ENCODE measurements at regions not wholly inside any gene's neighbourhood (a gene's known extent, or its start where the extent isn't known, plus 50 kb on each side); places are given as distances from the start of the nearest gene placed in this dataset.
A peak's percentile ranks its signal among the peaks of the same experiment; 100 is the strongest.

DNA sequence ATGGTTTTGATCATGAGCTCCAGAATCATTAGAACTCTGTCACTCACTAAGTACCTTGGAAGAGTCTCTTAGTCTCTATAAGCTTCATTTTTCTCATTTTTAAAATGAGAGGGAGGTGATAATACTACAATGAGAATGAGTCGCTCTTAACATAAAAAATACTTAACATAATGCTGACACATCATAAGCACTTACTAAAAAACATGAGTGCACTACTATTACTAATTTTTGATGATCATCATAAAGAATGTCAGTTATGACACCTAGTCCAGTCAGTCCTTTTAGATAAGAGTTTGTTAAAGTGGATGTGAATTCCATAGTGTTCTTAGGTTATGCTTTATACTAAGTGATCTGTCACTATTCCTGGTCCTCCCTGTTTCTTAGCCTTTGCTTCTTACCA lies 200.4 kb upstream of the SLC24A2 start:
- Mint-ChIP-seq H3K36me3 (ENCODE audit: low read depth) (no peaks in the 10 kb centered on the region), H3K9me3 (no peaks in the 10 kb centered on the region), H3K27me3 (ENCODE audit: insufficient read depth) (no peaks in the 10 kb centered on the region), H3K27ac (no peak overlapping the region), H3K4me1 (peaks cover 2% of the 10 kb centered on the region), H3K4me3 (no peak overlapping the region)
- Histone ChIP-seq H3K9ac (ENCODE audit: extremely low read depth, low read length, poor library complexity, severe bottlenecking) (no peak overlapping the region), H3K9me3 (ENCODE audit: control insufficient read depth, low read length) (no peaks in the 10 kb centered on the region), H3K4me3 (ENCODE audit: low read length) (no peak overlapping the region), H3K27ac (ENCODE audit: low read depth, low read length) (no peak overlapping the region), H3K27me3 (ENCODE audit: control insufficient read depth, insufficient read depth, low read length, poor library complexity, severe bottlenecking) (no peaks in the 10 kb centered on the region), H3K36me3 (ENCODE audit: control insufficient read depth, insufficient read depth, low read length) (no peaks in the 10 kb centered on the region), H3K4me1 (ENCODE audit: control insufficient read depth, insufficient read depth, low read length) (no peaks in the 10 kb centered on the region)
- no CpG with 5 or more reads among the region's 1 CpG for WGBS, 2 experiments (ENCODE audit: insufficient coverage in 1 of 2, insufficient read length in 1 of 2)
- TF ChIP-seq, protein P1, sequence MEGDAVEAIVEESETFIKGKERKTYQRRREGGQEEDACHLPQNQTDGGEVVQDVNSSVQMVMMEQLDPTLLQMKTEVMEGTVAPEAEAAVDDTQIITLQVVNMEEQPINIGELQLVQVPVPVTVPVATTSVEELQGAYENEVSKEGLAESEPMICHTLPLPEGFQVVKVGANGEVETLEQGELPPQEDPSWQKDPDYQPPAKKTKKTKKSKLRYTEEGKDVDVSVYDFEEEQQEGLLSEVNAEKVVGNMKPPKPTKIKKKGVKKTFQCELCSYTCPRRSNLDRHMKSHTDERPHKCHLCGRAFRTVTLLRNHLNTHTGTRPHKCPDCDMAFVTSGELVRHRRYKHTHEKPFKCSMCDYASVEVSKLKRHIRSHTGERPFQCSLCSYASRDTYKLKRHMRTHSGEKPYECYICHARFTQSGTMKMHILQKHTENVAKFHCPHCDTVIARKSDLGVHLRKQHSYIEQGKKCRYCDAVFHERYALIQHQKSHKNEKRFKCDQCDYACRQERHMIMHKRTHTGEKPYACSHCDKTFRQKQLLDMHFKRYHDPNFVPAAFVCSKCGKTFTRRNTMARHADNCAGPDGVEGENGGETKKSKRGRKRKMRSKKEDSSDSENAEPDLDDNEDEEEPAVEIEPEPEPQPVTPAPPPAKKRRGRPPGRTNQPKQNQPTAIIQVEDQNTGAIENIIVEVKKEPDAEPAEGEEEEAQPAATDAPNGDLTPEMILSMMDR (conservative IDR thresholded peaks at IDR 0.05): no peak
- DNase-seq: no peak

DNA sequence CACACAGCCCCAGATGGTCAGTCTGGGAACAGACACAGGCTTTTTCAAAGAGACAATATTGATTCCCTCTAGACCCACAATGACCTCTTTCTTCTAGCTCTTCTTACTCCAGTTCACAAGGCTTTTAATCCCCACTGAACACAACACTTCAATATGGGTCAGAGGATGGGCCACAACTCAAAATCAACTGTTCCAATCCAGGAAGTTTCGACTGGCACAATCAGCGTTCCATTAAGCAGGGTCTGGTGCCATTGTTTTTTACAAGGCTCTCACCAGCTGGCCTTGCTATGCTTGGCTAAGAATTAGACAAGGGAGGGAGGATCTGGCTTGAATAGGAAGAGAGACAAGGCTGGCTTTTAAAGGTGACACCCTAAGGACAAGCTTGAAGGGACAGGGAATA lies 199.4 kb upstream of the SLC24A2 start:
- Histone ChIP-seq H3K4me3 (ENCODE audit: low read length) (no peak overlapping the region), H3K27me3 (ENCODE audit: control insufficient read depth, insufficient read depth, low read length, poor library complexity, severe bottlenecking) (no peaks in the 10 kb centered on the region), H3K9ac (ENCODE audit: extremely low read depth, low read length, poor library complexity, severe bottlenecking) (no peak overlapping the region), H3K36me3 (ENCODE audit: control insufficient read depth, insufficient read depth, low read length) (no peaks in the 10 kb centered on the region), H3K4me1 (ENCODE audit: control insufficient read depth, insufficient read depth, low read length) (no peaks in the 10 kb centered on the region), H3K27ac (ENCODE audit: low read depth, low read length) (peak overlapping the region; percentile 56), H3K9me3 (ENCODE audit: control insufficient read depth, low read length) (no peaks in the 10 kb centered on the region)
- TF ChIP-seq, protein P1 (conservative IDR thresholded peaks at IDR 0.05): no peak
- no peaks in the 10 kb centered on the region for H3K36me3 Mint-ChIP-seq (ENCODE audit: low read depth)
- WGBS, 2 experiments (ENCODE audit: insufficient coverage in 1 of 2, insufficient read length in 1 of 2): 83 to 93% methylated on average over 2 of the region's 2 CpGs
- no peaks in the 10 kb centered on the region for H3K9me3 Mint-ChIP-seq
- no peak overlapping the region for H3K27ac Mint-ChIP-seq
- no peak overlapping the region for H3K4me3 Mint-ChIP-seq
- H3K27me3 Mint-ChIP-seq (ENCODE audit: insufficient read depth): no peaks in the 10 kb centered on the region
- no peak for DNase-seq
- H3K4me1 Mint-ChIP-seq: peaks cover 2% of the 10 kb centered on the region

DNA sequence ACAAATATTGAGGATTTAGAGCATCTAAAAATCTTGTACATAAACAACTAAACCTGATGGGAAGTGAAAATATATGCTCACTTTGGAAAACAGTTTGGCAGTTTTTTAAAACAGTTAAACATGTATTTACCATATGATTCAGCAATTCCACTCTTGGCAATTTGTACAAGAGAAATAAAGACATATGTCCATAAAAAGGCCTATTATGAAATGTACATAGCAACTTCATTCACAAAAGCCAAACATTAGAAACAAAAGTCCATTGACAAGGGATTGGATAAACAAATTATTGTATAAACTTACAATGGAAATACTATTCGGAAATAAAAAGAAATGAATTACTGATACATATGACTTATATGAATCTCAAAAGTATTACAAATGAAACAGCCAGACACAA lies 196.2 kb upstream of the SLC24A2 start:
- no peaks in the 10 kb centered on the region for H3K4me1 ChIP-seq (ENCODE audit: control insufficient read depth, insufficient read depth, low read length)
- H3K27ac Mint-ChIP-seq: no peak overlapping the region
- WGBS, 2 experiments (ENCODE audit: insufficient coverage in 1 of 2, insufficient read length in 1 of 2): no CpG with 5 or more reads among the region's 1 CpG

More for the DNA sequence above, 196.2 kb upstream of the SLC24A2 start:
- H3K4me3 ChIP-seq (ENCODE audit: low read length): no peak overlapping the region
- no peaks in the 10 kb centered on the region for H3K27me3 ChIP-seq (ENCODE audit: control insufficient read depth, insufficient read depth, low read length, poor library complexity, severe bottlenecking)
- Mint-ChIP-seq H3K4me3 (no peak overlapping the region), H3K27me3 (ENCODE audit: insufficient read depth) (no peaks in the 10 kb centered on the region), H3K36me3 (ENCODE audit: low read depth) (no peaks in the 10 kb centered on the region), H3K9me3 (no peaks in the 10 kb centered on the region), H3K4me1 (peaks cover 2% of the 10 kb centered on the region)
- H3K9ac ChIP-seq (ENCODE audit: extremely low read depth, low read length, poor library complexity, severe bottlenecking): no peak overlapping the region
- no peak overlapping the region for H3K27ac ChIP-seq (ENCODE audit: low read depth, low read length)
- TF ChIP-seq, protein P1 (conservative IDR thresholded peaks at IDR 0.05): no peak
- H3K36me3 ChIP-seq (ENCODE audit: control insufficient read depth, insufficient read depth, low read length): no peaks in the 10 kb centered on the region
- DNase-seq: no peak
- H3K9me3 ChIP-seq (ENCODE audit: control insufficient read depth, low read length): no peaks in the 10 kb centered on the region

All from endodermal cell (in vitro differentiated cells).